ENCODE measurements at regions not wholly inside any gene's neighbourhood (a gene's known extent, or its start where the extent isn't known, plus 50 kb on each side); places are given as distances from the start of the nearest gene placed in this dataset.

- no peak for TF ChIP-seq ATF2 (CRISPR knock-in tag; IDR thresholded peaks at IDR 0.05; ENCODE audit: borderline replicate concordance, low read depth)
- no peak for TF ChIP-seq GABPB1 (CRISPR knock-in tag; IDR thresholded peaks at IDR 0.05)
- TF ChIP-seq KAT7 (CRISPR knock-in tag; IDR thresholded peaks at IDR 0.05; ENCODE audit: borderline replicate concordance): no peak
These were observed 360.8 kb upstream of the MCTP2 start (continued) for GRCh38 chr15:93870583-93870982.

GRCh38 chr15:93866948-93867347 is 364.4 kb upstream of the MCTP2 start:
- ATAC-seq (no peak), DNase-seq (ENCODE audit: low spot score) (no peak)
- H3K27ac Mint-ChIP-seq: no peak overlapping the region
- no peaks in the 10 kb centered on the region for H3K36me3 Mint-ChIP-seq
- CTCF ChIA-PET: no interaction called here
- no peak for TF ChIP-seq SMAD4 (CRISPR knock-in tag; IDR thresholded peaks at IDR 0.05)
- TF ChIP-seq TP53 (CRISPR knock-in tag; IDR thresholded peaks at IDR 0.05): no peak
- TF ChIP-seq, protein P1, sequence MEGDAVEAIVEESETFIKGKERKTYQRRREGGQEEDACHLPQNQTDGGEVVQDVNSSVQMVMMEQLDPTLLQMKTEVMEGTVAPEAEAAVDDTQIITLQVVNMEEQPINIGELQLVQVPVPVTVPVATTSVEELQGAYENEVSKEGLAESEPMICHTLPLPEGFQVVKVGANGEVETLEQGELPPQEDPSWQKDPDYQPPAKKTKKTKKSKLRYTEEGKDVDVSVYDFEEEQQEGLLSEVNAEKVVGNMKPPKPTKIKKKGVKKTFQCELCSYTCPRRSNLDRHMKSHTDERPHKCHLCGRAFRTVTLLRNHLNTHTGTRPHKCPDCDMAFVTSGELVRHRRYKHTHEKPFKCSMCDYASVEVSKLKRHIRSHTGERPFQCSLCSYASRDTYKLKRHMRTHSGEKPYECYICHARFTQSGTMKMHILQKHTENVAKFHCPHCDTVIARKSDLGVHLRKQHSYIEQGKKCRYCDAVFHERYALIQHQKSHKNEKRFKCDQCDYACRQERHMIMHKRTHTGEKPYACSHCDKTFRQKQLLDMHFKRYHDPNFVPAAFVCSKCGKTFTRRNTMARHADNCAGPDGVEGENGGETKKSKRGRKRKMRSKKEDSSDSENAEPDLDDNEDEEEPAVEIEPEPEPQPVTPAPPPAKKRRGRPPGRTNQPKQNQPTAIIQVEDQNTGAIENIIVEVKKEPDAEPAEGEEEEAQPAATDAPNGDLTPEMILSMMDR (IDR thresholded peaks at IDR 0.05): no peak
- no peak for TF ChIP-seq MAX (CRISPR knock-in tag; IDR thresholded peaks at IDR 0.05)
- TF ChIP-seq, protein P2, sequence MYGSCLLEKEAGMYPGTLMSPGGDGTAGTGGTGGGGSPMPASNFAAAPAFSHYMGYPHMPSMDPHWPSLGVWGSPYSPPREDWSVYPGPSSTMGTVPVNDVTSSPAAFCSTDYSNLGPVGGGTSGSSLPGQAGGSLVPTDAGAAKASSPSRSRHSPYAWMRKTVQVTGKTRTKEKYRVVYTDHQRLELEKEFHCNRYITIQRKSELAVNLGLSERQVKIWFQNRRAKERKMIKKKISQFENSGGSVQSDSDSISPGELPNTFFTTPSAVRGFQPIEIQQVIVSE (CRISPR knock-in tag; IDR thresholded peaks at IDR 0.05; ENCODE audit: borderline replicate concordance): no peak
- TF ChIP-seq GRHL2 (CRISPR knock-in tag; IDR thresholded peaks at IDR 0.05; ENCODE audit: insufficient replicate concordance, severe bottlenecking): no peak
- no peak for TF ChIP-seq ATF1 (CRISPR knock-in tag; IDR thresholded peaks at IDR 0.05)
- TF ChIP-seq GABPB1 (CRISPR knock-in tag; IDR thresholded peaks at IDR 0.05): no peak
- no peak for TF ChIP-seq NFATC4 (CRISPR knock-in tag; IDR thresholded peaks at IDR 0.05)
- no peak for TF ChIP-seq ATF3 (CRISPR knock-in tag; conservative IDR thresholded peaks at IDR 0.05)
- no peak for TF ChIP-seq FOXP1 (CRISPR knock-in tag; IDR thresholded peaks at IDR 0.05; ENCODE audit: borderline replicate concordance)
- TF ChIP-seq ERG (CRISPR knock-in tag; IDR thresholded peaks at IDR 0.05): no peak
- no peak for TF ChIP-seq ESRRA (CRISPR knock-in tag; IDR thresholded peaks at IDR 0.05; ENCODE audit: borderline replicate concordance)
- no peak for TF ChIP-seq CREB1 (CRISPR knock-in tag; IDR thresholded peaks at IDR 0.05)
- TF ChIP-seq ZMAT4 (CRISPR knock-in tag; IDR thresholded peaks at IDR 0.05): no peak
- TF ChIP-seq USF2 (CRISPR knock-in tag; IDR thresholded peaks at IDR 0.05): no peak
- TF ChIP-seq, protein P3, sequence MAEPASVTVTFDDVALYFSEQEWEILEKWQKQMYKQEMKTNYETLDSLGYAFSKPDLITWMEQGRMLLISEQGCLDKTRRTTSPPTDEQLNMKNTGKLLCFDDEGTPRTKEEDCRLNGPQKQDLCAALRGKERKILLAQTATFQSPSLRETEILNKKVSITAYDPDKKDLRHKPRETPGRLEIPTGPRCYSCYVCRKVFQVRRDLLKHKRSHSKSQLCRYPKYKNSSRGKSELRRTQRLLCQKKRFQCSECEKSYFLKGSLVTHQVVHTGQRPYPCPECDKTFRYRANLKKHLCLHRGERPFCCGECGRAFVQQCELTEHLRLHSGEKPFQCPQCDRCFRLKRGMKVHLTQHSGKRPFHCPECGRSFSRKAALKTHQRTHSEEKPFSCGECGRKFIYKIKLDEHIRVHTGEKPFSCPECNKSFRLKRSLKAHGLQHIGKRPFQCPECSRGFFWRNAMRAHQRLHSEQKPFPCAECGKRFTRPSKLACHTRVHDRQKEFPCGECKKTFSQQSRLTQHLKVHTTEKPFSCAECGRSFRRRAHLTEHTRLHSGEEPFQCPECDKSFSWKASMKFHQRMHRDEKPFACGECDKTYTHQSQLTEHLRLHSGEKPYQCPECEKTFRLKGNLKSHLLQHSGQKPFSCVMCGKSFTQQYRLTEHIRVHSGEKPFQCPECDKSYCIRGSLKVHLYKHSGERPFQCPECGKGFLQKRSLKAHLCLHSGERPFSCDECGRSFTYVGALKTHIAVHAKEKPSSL (CRISPR knock-in tag; conservative IDR thresholded peaks at IDR 0.05): no peak
- TF ChIP-seq RELA (CRISPR knock-in tag; IDR thresholded peaks at IDR 0.05; ENCODE audit: borderline replicate concordance): no peak
- no peaks in the 10 kb centered on the region for H3K4me1 Mint-ChIP-seq
- POLR2A ChIA-PET: no interaction called here
- no peaks in the 10 kb centered on the region for H3K27me3 Mint-ChIP-seq (ENCODE audit: low read depth)
- no peak overlapping the region for H3K4me3 Mint-ChIP-seq
- H3K9me3 Mint-ChIP-seq: no peaks in the 10 kb centered on the region
